Gastrocnemius medialis (tissue), 4 donors: ENCODE measurements at regions not wholly inside any gene's neighbourhood (a gene's known extent, or its start where the extent isn't known, plus 50 kb on each side); places are given as distances from the start of the nearest gene placed in this dataset.

Experiments
- POLR2A ChIP-seq, 2 donors: fragments of 450-650 bp; IDR thresholded peaks; one replicate each; pipeline ENCODE4 v1.6.1; 2017; ENCODE audit warnings: antibody characterized with exemption in 2 of 2, mild to moderate bottlenecking in 2 of 2, moderate library complexity in 2 of 2
- TF ChIP-seq, protein P1 (sequence below), 5 experiments: fragments of 450-650 bp in 3 of 5; fragments of 200-600 bp in 2 of 5; sonication (generic) in 2 of 5; IDR thresholded peaks in 4 of 5; conservative IDR thresholded peaks in 1 of 5; 1 replicate in 4 of 5; 2 replicates in 1 of 5; pipeline ENCODE4 v1.5.1; 2016 to 2019; ENCODE audit warnings: antibody characterized with exemption in 5 of 5, mild to moderate bottlenecking in 3 of 5, moderate library complexity in 3 of 5

DNA sequence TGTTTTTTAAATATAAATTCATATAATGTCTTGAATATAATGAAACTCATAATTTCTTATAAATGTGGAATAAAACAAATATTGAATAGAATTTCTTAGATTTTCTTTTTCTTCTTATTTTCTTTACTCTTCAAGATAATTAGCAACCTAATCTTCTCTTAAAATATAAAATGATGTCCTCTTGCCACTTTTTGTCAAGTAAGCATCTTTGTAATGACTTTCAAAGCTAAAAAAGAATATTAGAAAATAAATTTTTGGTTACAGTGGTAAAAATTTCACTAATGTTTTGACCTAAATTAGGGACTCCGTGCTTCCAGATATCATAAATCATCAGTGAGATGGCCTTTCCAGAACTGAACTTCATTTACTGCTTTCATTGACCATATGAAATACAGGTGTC is 846.4 kb downstream of the FRK start:
- TF ChIP-seq, protein P1, sequence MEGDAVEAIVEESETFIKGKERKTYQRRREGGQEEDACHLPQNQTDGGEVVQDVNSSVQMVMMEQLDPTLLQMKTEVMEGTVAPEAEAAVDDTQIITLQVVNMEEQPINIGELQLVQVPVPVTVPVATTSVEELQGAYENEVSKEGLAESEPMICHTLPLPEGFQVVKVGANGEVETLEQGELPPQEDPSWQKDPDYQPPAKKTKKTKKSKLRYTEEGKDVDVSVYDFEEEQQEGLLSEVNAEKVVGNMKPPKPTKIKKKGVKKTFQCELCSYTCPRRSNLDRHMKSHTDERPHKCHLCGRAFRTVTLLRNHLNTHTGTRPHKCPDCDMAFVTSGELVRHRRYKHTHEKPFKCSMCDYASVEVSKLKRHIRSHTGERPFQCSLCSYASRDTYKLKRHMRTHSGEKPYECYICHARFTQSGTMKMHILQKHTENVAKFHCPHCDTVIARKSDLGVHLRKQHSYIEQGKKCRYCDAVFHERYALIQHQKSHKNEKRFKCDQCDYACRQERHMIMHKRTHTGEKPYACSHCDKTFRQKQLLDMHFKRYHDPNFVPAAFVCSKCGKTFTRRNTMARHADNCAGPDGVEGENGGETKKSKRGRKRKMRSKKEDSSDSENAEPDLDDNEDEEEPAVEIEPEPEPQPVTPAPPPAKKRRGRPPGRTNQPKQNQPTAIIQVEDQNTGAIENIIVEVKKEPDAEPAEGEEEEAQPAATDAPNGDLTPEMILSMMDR (IDR thresholded peaks at IDR 0.05 in 4 of 5, conservative IDR thresholded peaks at IDR 0.05 in 1 of 5), result no peak
- TF ChIP-seq POLR2A (IDR thresholded peaks at IDR 0.05), result no peak
